ENCODE measurements at regions not wholly inside any gene's neighbourhood (a gene's known extent, or its start where the extent isn't known, plus 50 kb on each side); places are given as distances from the start of the nearest gene placed in this dataset.

GRCh38 chr5:96331681-96332361 is 101.2 kb downstream of the PCSK1 start:
- H3K4me3 ChIP-seq (replicated peaks in 1 of 3; ENCODE audit: low read depth in 2 of 3, low read length in 3 of 3): no peak overlapping the region
- Mint-ChIP-seq H3K9me3 (no peaks in the 10 kb centered on the region), H3K4me1 (peaks cover 21% of the 10 kb centered on the region), H3K36me3 (no peaks in the 10 kb centered on the region), H3K4me3 (no peak overlapping the region), H3K27ac (peak overlapping the region in 5 of 7 donors; percentile 8 to 63 (median 46)), H3K27me3 (ENCODE audit: low read depth in 3 of 3) (peaks cover 0 to 3% (median 2%) of the 10 kb centered on the region in 3 donors)
- H2AFZ ChIP-seq (ENCODE audit: insufficient read depth, low read depth, low read length, poor library complexity, severe bottlenecking): no peak overlapping the region
- no peaks in the 10 kb centered on the region for H3K9me3 ChIP-seq (replicated peaks in 1 of 2; ENCODE audit: control insufficient read depth in 1 of 2, insufficient read depth in 1 of 2, low read length in 2 of 2)
- WGBS (ENCODE audit: insufficient coverage): 100% methylated on average over 1 of the region's 2 CpGs
- H4K20me1 ChIP-seq (ENCODE audit: insufficient read depth, low read length): no peaks in the 10 kb centered on the region
- peak overlapping the region in 1 of 2 donors; percentile 42 for H3K27ac ChIP-seq (ENCODE audit: low read depth in 1 of 2, low read length in 2 of 2)
- TF ChIP-seq CTCF (IDR thresholded peaks at IDR 0.05): no peak
- no peak overlapping the region for H3K9ac ChIP-seq (ENCODE audit: insufficient read depth, low read length, poor library complexity, severe bottlenecking)
- peak overlapping the region; percentile 10 for H3K4me2 ChIP-seq (replicated peaks; ENCODE audit: extremely low read depth, low read length, poor library complexity, severe bottlenecking)
- intact Hi-C loops (cut with micrococcal nuclease): loop anchor here in 1 of 2 donors (10.0 kb wide), 1 partner anchor 367 kb away; the partner anchor contains the start of gene ELL2
- no peaks in the 10 kb centered on the region for H3K36me3 ChIP-seq (replicated peaks in 1 of 2; ENCODE audit: control insufficient read depth in 1 of 2, insufficient read depth in 2 of 2, low read length in 2 of 2)
- no peaks in the 10 kb centered on the region for H3K27me3 ChIP-seq (ENCODE audit: control insufficient read depth in 2 of 2, insufficient read depth in 2 of 2, low read length in 2 of 2)
- peaks cover 24% of the 10 kb centered on the region in 2 donors for H3K4me1 ChIP-seq (ENCODE audit: control insufficient read depth in 1 of 2, insufficient read depth in 2 of 2, low read length in 2 of 2)
- H3K79me2 ChIP-seq (ENCODE audit: insufficient read depth, low read length): no peaks in the 10 kb centered on the region
- no peak for DNase-seq

GRCh38 chr5:96331210-96331609 is 101.8 kb downstream of the PCSK1 start:
- Histone ChIP-seq H3K36me3 (replicated peaks in 1 of 2; ENCODE audit: control insufficient read depth in 1 of 2, insufficient read depth in 2 of 2, low read length in 2 of 2) (no peaks in the 10 kb centered on the region), H3K9ac (ENCODE audit: insufficient read depth, low read length, poor library complexity, severe bottlenecking) (no peak overlapping the region), H3K27me3 (ENCODE audit: control insufficient read depth in 2 of 2, insufficient read depth in 2 of 2, low read length in 2 of 2) (no peaks in the 10 kb centered on the region), H4K20me1 (ENCODE audit: insufficient read depth, low read length) (no peaks in the 10 kb centered on the region), H3K9me3 (replicated peaks in 1 of 2; ENCODE audit: control insufficient read depth in 1 of 2, insufficient read depth in 1 of 2, low read length in 2 of 2) (no peaks in the 10 kb centered on the region), H3K4me3 (replicated peaks in 1 of 3; ENCODE audit: low read depth in 2 of 3, low read length in 3 of 3) (no peak overlapping the region), H3K4me2 (replicated peaks; ENCODE audit: extremely low read depth, low read length, poor library complexity, severe bottlenecking) (peak overlapping the region; percentile 10), H3K4me1 (ENCODE audit: control insufficient read depth in 1 of 2, insufficient read depth in 2 of 2, low read length in 2 of 2) (peaks cover 18% of the 10 kb centered on the region in 2 donors), H3K27ac (ENCODE audit: low read depth in 1 of 2, low read length in 2 of 2) (peak overlapping the region in 1 of 2 donors; percentile 42), H3K79me2 (ENCODE audit: insufficient read depth, low read length) (no peaks in the 10 kb centered on the region), H2AFZ (ENCODE audit: insufficient read depth, low read depth, low read length, poor library complexity, severe bottlenecking) (no peak overlapping the region)
- no peak for TF ChIP-seq CTCF (IDR thresholded peaks at IDR 0.05)
- Mint-ChIP-seq H3K4me1 (peaks cover 21% of the 10 kb centered on the region), H3K27ac (peak overlapping the region in 5 of 7 donors; percentile 53 to 72 (median 68)), H3K36me3 (no peaks in the 10 kb centered on the region), H3K9me3 (peaks cover 0 to 2% (median 0%) of the 10 kb centered on the region in 7 donors), H3K4me3 (no peak overlapping the region), H3K27me3 (ENCODE audit: low read depth in 3 of 3) (peaks cover 0 to 3% (median 2%) of the 10 kb centered on the region in 3 donors)
- peak; percentile 30 to 77 (median 77) for DNase-seq
- 0% methylated on average over 1 of the region's 3 CpGs for WGBS (ENCODE audit: insufficient coverage)
- intact Hi-C loops (cut with micrococcal nuclease): loop anchor here in 1 of 2 donors (10.0 kb wide), 1 partner anchor 366 kb away; the partner anchor contains the start of gene ELL2
